ENCODE measurements at regions not wholly inside any gene's neighbourhood (a gene's known extent, or its start where the extent isn't known, plus 50 kb on each side); places are given as distances from the start of the nearest gene placed in this dataset.
"Not testable (repeated sequence)": the region's sequence is repeated elsewhere in the genome, so short reads cannot be mapped to it uniquely, and the experiment has no call there.

GRCh38 chr10:31215052-31215451 lies 104.0 kb upstream of the ZEB1 start:
- TF ChIP-seq POLR2AphosphoS5 (IDR thresholded peaks at IDR 0.05) (no peak), POLR2A (IDR thresholded peaks at IDR 0.05; ENCODE audit: low read depth) (no peak), EP300 (IDR thresholded peaks at IDR 0.05) (no peak)
- TF ChIP-seq, protein P1, sequence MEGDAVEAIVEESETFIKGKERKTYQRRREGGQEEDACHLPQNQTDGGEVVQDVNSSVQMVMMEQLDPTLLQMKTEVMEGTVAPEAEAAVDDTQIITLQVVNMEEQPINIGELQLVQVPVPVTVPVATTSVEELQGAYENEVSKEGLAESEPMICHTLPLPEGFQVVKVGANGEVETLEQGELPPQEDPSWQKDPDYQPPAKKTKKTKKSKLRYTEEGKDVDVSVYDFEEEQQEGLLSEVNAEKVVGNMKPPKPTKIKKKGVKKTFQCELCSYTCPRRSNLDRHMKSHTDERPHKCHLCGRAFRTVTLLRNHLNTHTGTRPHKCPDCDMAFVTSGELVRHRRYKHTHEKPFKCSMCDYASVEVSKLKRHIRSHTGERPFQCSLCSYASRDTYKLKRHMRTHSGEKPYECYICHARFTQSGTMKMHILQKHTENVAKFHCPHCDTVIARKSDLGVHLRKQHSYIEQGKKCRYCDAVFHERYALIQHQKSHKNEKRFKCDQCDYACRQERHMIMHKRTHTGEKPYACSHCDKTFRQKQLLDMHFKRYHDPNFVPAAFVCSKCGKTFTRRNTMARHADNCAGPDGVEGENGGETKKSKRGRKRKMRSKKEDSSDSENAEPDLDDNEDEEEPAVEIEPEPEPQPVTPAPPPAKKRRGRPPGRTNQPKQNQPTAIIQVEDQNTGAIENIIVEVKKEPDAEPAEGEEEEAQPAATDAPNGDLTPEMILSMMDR (IDR thresholded peaks at IDR 0.05), result no peak
- H3K4me3 ChIP-seq, result no peak overlapping the region
- WGBS, result 84% methylated on average over 2 of the region's 2 CpGs
- intact Hi-C loops (cut with DNase I), result no loop called here
- no peak overlapping the region for H3K27ac ChIP-seq (replicated peaks in 1 of 4)
- H3K4me1 ChIP-seq, result peaks cover 0 to 12% (median 7%) of the 10 kb centered on the region in 4 donors
- DNase-seq (ENCODE audit: extremely low spot score), result no peak
- no peaks in the 10 kb centered on the region for H3K9me3 ChIP-seq
- no peaks in the 10 kb centered on the region for H3K27me3 ChIP-seq
- no peaks in the 10 kb centered on the region for H3K36me3 ChIP-seq

DNA sequence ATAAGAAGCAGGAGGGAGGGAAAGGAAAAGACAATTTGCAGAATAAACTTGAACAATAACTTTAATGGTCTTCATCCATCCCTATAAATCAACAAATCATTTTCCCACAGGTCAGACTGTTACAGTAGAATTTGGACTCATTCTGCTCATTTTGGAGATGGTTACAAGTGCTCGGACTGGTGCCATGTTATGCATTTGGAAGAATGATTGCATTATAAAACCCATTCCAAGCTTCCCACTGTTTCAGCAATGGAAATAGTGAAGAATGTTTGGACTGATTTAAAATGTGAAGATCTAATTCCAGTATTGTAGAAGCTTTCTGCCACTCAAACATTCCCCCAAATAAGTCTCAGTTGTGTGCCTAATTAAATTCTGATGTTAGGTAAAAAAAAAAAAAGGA lies 99.7 kb upstream of the ZEB1 start:
- Histone ChIP-seq H3K4me3 (no peak overlapping the region), H3K27ac (replicated peaks in 1 of 4) (no peak overlapping the region), H3K9me3 (no peaks in the 10 kb centered on the region), H3K27me3 (no peaks in the 10 kb centered on the region), H3K4me1 (peaks cover 0 to 12% (median 8%) of the 10 kb centered on the region in 4 donors), H3K36me3 (no peaks in the 10 kb centered on the region)
- no peak for DNase-seq (ENCODE audit: extremely low spot score)
- TF ChIP-seq EP300 (IDR thresholded peaks at IDR 0.05), result no peak
- TF ChIP-seq, protein P1 (IDR thresholded peaks at IDR 0.05), result no peak
- TF ChIP-seq POLR2AphosphoS5 (IDR thresholded peaks at IDR 0.05), result no peak
- no peak for TF ChIP-seq POLR2A (IDR thresholded peaks at IDR 0.05; ENCODE audit: low read depth)
- WGBS, result 25% methylated on average over 1 of the region's 1 CpG
- intact Hi-C loops (cut with DNase I), result no loop called here

- intact Hi-C loops (cut with DNase I); H3K27me3 ChIP-seq; DNase-seq (ENCODE audit: extremely low spot score); H3K9me3 ChIP-seq; H3K4me3 ChIP-seq; H3K27ac ChIP-seq (replicated peaks in 1 of 4); H3K36me3 ChIP-seq; H3K4me1 ChIP-seq: not testable (repeated sequence)
- WGBS, result 93% methylated on average over 4 of the region's 4 CpGs
These were observed 90.2 kb upstream of the ZEB1 start for GRCh38 chr10:31228780-31229179.

- Histone ChIP-seq H3K4me3 (no peak overlapping the region), H3K9me3 (no peaks in the 10 kb centered on the region), H3K4me1 (peaks cover 0 to 6% (median 0%) of the 10 kb centered on the region in 4 donors), H3K27me3 (no peaks in the 10 kb centered on the region), H3K36me3 (no peaks in the 10 kb centered on the region), H3K27ac (replicated peaks in 1 of 4) (no peak overlapping the region)
- WGBS, result 94% methylated on average over 1 of the region's 1 CpG
- intact Hi-C loops (cut with DNase I), result no loop called here
- TF ChIP-seq EP300 (IDR thresholded peaks at IDR 0.05) (no peak), POLR2AphosphoS5 (IDR thresholded peaks at IDR 0.05) (no peak), POLR2A (IDR thresholded peaks at IDR 0.05; ENCODE audit: low read depth) (no peak)
- TF ChIP-seq, protein P1 (IDR thresholded peaks at IDR 0.05), result no peak
- DNase-seq (ENCODE audit: extremely low spot score), result no peak
These were observed 79.1 kb upstream of the ZEB1 start for GRCh38 chr10:31239961-31240360.

DNA sequence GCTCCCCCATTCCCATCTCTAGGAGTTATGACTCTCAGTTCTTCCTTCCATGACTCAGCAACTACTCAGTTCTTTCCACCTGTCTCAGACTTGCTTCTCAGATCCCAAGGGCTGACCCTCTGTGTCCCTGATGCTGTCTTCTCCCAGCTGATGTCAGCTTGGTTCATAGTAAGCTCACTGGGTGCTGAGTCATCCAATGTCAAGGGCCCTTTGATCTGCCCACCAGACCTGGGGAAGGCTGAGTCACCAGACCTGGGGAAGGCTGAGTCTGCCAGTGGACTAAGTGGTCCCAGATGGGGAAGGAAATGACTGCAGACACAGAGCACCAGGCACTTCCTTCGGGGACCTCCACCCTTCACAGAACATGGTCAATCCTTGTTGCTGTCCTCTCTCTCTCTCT lies 76.1 kb upstream of the ZEB1 start:
- intact Hi-C loops (cut with DNase I), result no loop called here

DNA sequence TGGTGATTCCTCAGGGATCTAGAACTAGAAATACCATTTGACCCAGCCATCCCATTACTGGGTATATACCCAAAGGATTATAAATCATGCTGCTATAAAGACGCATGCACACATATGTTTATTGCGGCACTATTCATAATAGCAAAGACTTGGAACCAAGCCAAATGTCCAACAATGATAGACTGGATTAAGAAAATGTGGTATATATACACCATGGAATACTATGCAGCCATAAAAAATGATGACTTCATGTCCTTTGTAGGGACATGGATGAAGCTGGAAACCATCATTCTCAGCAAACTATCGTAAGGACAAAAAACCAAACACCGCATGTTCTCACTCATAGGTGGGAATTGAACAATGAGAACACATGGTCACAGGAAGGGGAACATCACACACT lies 67.9 kb upstream of the ZEB1 start:
- H3K27ac ChIP-seq (replicated peaks in 1 of 4); DNase-seq (ENCODE audit: extremely low spot score); intact Hi-C loops (cut with DNase I); H3K36me3 ChIP-seq; H3K4me3 ChIP-seq; H3K4me1 ChIP-seq; H3K9me3 ChIP-seq; H3K27me3 ChIP-seq: not testable (repeated sequence)
- WGBS, result 100% methylated on average over 2 of the region's 4 CpGs

More for the DNA sequence above, 76.1 kb upstream of the ZEB1 start:
- Histone ChIP-seq H3K9me3 (no peaks in the 10 kb centered on the region), H3K4me1 (peaks cover 0 to 6% (median 0%) of the 10 kb centered on the region in 4 donors), H3K27ac (replicated peaks in 1 of 4) (no peak overlapping the region), H3K36me3 (no peaks in the 10 kb centered on the region), H3K27me3 (no peaks in the 10 kb centered on the region), H3K4me3 (no peak overlapping the region)
- WGBS, result 56% methylated on average over 1 of the region's 1 CpG
- DNase-seq (ENCODE audit: extremely low spot score), result no peak
- TF ChIP-seq EP300 (IDR thresholded peaks at IDR 0.05), result no peak
- TF ChIP-seq POLR2A (IDR thresholded peaks at IDR 0.05; ENCODE audit: low read depth), result no peak
- TF ChIP-seq, protein P1 (IDR thresholded peaks at IDR 0.05), result no peak
- TF ChIP-seq POLR2AphosphoS5 (IDR thresholded peaks at IDR 0.05), result no peak

Measured in esophagus muscularis mucosa (tissue), 4 donors.